ENCODE measurements at regions not wholly inside any gene's neighbourhood (a gene's known extent, or its start where the extent isn't known, plus 50 kb on each side); places are given as distances from the start of the nearest gene placed in this dataset.
"Not testable (repeated sequence)": the region's sequence is repeated elsewhere in the genome, so short reads cannot be mapped to it uniquely, and the experiment has no call there.

DNA sequence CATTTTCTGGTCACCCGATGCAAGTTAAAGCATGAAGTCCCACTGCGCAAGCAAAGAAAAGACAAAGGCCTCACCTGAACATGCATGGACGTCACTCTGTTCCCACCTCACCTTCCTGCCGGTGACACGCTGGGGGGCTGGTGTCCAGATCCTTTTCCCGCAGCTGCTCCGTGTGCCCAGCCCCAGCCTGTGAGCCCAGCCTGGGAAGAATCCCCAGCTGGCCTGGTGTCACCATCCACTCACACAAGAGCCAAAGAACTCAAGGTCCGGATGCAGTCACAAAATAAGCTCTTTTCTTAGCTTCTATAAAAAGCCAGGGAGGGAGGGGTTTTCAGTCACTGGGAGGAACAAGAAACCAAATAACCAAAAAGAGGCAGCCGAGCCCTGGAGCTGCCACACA, 249.9 kb downstream of the COL4A1 start:
- peaks cover 8% of the 10 kb centered on the region for H3K27me3 Mint-ChIP-seq
- no peaks in the 10 kb centered on the region for H3K4me1 Mint-ChIP-seq (ENCODE audit: low read depth)
- H3K27ac Mint-ChIP-seq, result no peak overlapping the region
- no peak overlapping the region for H3K4me3 Mint-ChIP-seq
- H3K9me3 Mint-ChIP-seq (ENCODE audit: low read depth), result no peaks in the 10 kb centered on the region
- no peaks in the 10 kb centered on the region for H3K36me3 Mint-ChIP-seq

DNA sequence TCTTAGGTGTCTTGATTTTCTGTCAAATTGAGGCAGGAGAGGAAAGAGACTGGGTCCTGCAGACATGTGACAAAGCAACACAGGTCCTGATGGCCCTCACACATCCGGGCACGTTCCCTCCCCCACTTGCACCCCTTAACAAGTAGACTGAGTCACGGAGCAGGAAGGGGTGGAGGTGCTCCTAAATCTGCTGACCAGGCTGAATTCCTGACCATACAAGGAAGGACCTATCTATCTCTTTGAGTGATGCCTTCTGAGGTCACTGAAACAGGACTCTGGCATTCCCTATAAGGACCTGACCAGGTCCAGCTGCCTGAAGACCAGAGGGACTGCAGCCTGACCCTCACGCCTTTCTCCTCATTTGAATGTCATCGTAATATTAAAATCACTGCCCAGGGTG, 250.3 kb downstream of the COL4A1 start:
- H3K4me1 Mint-ChIP-seq (ENCODE audit: low read depth), result no peaks in the 10 kb centered on the region
- no peaks in the 10 kb centered on the region for H3K36me3 Mint-ChIP-seq
- no peak overlapping the region for H3K4me3 Mint-ChIP-seq
- no peaks in the 10 kb centered on the region for H3K9me3 Mint-ChIP-seq (ENCODE audit: low read depth)
- H3K27me3 Mint-ChIP-seq, result peaks cover 8% of the 10 kb centered on the region
- no peak overlapping the region for H3K27ac Mint-ChIP-seq

DNA sequence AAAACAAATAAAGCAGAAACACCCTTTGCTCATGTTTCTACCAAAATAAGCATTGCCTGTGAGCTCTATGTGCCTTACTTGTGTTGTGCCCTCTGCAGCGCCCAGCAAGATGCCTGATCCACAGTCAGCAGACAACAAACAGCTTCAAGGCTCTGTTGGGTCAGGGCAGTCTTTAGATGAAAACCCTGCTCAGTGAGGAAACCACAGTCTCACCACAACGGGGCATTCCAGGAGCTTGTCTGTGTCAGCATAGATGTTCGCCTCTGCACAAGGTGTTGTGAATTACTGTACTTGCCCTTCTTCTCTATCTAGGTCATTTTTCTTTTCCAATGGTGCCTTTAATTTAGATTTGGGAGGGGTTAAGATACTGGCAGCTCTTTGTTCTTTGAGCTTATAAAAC, 251.9 kb downstream of the COL4A1 start:
- Mint-ChIP-seq H3K27me3 (peaks cover 8% of the 10 kb centered on the region), H3K4me1 (ENCODE audit: low read depth) (no peaks in the 10 kb centered on the region), H3K4me3 (no peak overlapping the region), H3K27ac (no peak overlapping the region), H3K36me3 (no peaks in the 10 kb centered on the region), H3K9me3 (ENCODE audit: low read depth) (no peaks in the 10 kb centered on the region)

DNA sequence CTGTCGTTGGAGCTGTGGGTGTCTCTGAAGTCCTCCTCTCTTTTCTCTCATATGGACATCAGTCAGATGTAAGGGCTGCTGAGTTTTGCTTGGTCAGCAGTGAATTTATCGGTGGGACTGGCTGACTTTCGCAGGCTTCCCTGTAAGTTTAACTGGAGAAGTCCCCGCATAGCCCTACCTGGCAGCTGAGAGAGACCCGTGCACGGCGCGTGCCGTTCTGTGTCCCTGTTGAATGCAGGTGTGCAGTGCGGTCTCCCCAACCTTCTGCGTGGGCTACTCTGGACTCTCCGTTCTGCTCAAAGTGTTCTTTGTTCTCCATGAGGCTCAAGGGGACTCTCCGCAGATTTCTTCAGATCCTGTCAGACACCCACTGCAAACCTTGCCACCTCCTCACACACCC, 252.9 kb downstream of the COL4A1 start:
- Mint-ChIP-seq H3K9me3 (ENCODE audit: low read depth) (no peaks in the 10 kb centered on the region), H3K27me3 (peaks cover 8% of the 10 kb centered on the region), H3K4me1 (ENCODE audit: low read depth) (no peaks in the 10 kb centered on the region), H3K27ac (no peak overlapping the region), H3K4me3 (no peak overlapping the region), H3K36me3 (no peaks in the 10 kb centered on the region)

DNA sequence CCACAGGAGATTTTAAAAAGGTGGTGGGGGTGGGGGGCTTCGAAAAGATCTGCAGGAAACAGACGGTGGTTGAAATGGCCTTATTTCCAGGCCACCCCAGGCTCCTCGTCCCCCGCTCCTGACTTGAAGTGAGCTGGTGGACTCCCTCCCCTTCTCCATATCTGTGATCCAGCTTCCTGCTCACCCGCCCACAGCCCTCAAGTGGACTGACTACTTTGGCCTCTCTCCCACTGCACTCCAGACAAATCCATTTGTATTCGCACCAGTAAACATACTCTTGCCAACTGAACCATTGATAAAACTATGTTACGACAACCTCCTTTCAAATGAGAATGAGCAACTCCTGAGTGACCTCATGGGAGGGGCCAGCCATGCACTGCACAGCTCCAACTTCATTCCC, 259.5 kb downstream of the COL4A1 start:
- no peaks in the 10 kb centered on the region for H3K9me3 Mint-ChIP-seq (ENCODE audit: low read depth)
- H3K4me1 Mint-ChIP-seq (ENCODE audit: low read depth), result no peaks in the 10 kb centered on the region
- H3K27me3 Mint-ChIP-seq, result peaks cover 14% of the 10 kb centered on the region
- no peaks in the 10 kb centered on the region for H3K36me3 Mint-ChIP-seq
- no peak overlapping the region for H3K27ac Mint-ChIP-seq
- no peak overlapping the region for H3K4me3 Mint-ChIP-seq

- peaks cover 14% of the 10 kb centered on the region for H3K27me3 Mint-ChIP-seq
- no peaks in the 10 kb centered on the region for H3K4me1 Mint-ChIP-seq (ENCODE audit: low read depth)
- H3K9me3 Mint-ChIP-seq (ENCODE audit: low read depth), result no peaks in the 10 kb centered on the region
- no peak overlapping the region for H3K27ac Mint-ChIP-seq
- no peak overlapping the region for H3K4me3 Mint-ChIP-seq
- H3K36me3 Mint-ChIP-seq, result no peaks in the 10 kb centered on the region
Observed at GRCh38 chr13:110046811-110047210, 260.1 kb downstream of the COL4A1 start.

DNA sequence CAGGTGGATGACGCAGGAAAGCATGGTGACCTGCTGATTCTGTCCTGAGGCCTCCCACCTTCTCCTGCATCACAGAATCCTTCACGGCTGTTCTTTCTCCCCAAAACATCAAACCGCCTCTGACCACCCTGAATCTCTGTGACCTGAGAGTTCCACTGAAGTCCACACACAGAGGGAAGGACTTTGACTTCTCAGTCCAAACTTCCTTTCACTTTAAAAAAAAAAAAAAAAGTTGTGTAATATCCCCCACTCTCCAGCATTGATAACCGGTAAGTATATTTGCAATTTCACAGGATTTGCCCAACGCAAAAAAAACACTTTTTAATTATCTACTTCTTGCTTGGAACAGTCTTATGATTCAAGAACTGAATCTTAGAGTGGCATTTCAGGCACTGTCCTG, 259.5 kb upstream of the IRS2 start:
- Mint-ChIP-seq H3K27ac (no peak overlapping the region), H3K36me3 (no peaks in the 10 kb centered on the region), H3K4me3 (no peak overlapping the region), H3K4me1 (ENCODE audit: low read depth) (no peaks in the 10 kb centered on the region), H3K27me3 (peaks cover 14% of the 10 kb centered on the region), H3K9me3 (ENCODE audit: low read depth) (no peaks in the 10 kb centered on the region)

GRCh38 chr13:110045202-110045601, 258.8 kb upstream of the IRS2 start:
- Mint-ChIP-seq H3K4me3 (no peak overlapping the region), H3K4me1 (ENCODE audit: low read depth) (no peaks in the 10 kb centered on the region), H3K9me3 (ENCODE audit: low read depth) (no peaks in the 10 kb centered on the region), H3K27me3 (peaks cover 14% of the 10 kb centered on the region), H3K36me3 (no peaks in the 10 kb centered on the region), H3K27ac (no peak overlapping the region)

DNA sequence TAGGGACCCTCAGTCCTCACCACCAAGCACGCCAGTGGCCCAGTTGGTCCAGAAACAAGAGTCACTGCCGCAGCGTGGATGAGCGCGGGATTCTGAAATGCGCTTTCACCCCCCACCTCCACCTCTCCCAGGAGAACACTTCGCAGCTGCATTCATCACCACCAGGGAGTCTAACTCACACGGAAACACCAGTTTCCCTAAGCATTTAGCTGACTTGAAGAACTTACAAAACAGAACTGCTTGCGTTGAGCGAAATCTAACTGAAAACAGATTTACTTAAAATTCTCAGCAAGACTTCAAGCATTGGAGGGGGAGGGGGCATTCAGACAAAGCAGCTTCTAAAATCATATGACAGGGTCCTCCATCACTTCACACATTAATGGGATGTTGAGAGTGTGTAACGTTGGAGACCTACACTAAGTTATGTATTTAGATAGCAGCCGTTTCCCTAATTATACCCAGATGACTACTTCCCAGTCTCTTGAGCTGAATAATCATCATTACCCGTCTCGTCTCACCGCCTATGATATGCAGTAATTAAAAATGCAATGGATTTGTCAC, 258.2 kb upstream of the IRS2 start:
- Mint-ChIP-seq H3K36me3 (no peaks in the 10 kb centered on the region), H3K4me1 (ENCODE audit: low read depth) (no peaks in the 10 kb centered on the region), H3K27ac (no peak overlapping the region), H3K4me3 (no peak overlapping the region), H3K27me3 (peaks cover 14% of the 10 kb centered on the region), H3K9me3 (ENCODE audit: low read depth) (no peaks in the 10 kb centered on the region)

GRCh38 chr13:110042253-110042950, 256.0 kb upstream of the IRS2 start:
- H3K4me1 Mint-ChIP-seq (ENCODE audit: low read depth), result no peaks in the 10 kb centered on the region
- no peak overlapping the region for H3K27ac Mint-ChIP-seq

DNA sequence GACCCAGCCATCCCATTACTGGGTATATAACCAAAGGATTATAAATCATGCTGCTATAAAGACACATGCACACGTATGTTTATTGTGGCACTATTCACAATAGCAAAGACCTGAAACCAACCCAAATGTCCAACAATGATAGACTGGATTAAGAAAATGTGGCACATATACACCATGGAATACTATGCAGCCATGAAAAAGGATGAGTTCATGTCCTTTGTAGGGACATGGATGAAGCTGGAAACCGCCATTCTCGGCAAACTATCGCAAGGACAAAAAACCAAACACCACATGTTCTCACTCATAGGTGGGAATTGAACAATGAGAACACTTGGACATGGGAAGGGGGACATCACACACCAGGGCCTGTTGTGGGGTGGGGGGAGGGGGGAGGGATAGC, 255.3 kb upstream of the IRS2 start:
- H3K4me3 Mint-ChIP-seq; H3K9me3 Mint-ChIP-seq (ENCODE audit: low read depth); H3K36me3 Mint-ChIP-seq; H3K4me1 Mint-ChIP-seq (ENCODE audit: low read depth); H3K27ac Mint-ChIP-seq: not testable (repeated sequence)
- H3K27me3 Mint-ChIP-seq, result peaks cover 22% of the 10 kb centered on the region

More at GRCh38 chr13:110042253-110042950, 256.0 kb upstream of the IRS2 start:
- Mint-ChIP-seq H3K4me3 (no peak overlapping the region), H3K36me3 (no peaks in the 10 kb centered on the region), H3K9me3 (ENCODE audit: low read depth) (no peaks in the 10 kb centered on the region), H3K27me3 (peaks cover 19% of the 10 kb centered on the region)

- H3K4me1 Mint-ChIP-seq (ENCODE audit: low read depth), result no peaks in the 10 kb centered on the region
- peaks cover 9% of the 10 kb centered on the region for H3K27me3 Mint-ChIP-seq
- H3K36me3 Mint-ChIP-seq, result no peaks in the 10 kb centered on the region
- no peak overlapping the region for H3K4me3 Mint-ChIP-seq
- no peak overlapping the region for H3K27ac Mint-ChIP-seq
- no peaks in the 10 kb centered on the region for H3K9me3 Mint-ChIP-seq (ENCODE audit: low read depth)
Observed at GRCh38 chr13:110037925-110038573, 251.7 kb upstream of the IRS2 start.

- Mint-ChIP-seq H3K4me1 (ENCODE audit: low read depth) (no peaks in the 10 kb centered on the region), H3K4me3 (no peak overlapping the region), H3K27ac (no peak overlapping the region), H3K27me3 (peaks cover 9% of the 10 kb centered on the region), H3K9me3 (ENCODE audit: low read depth) (no peaks in the 10 kb centered on the region), H3K36me3 (no peaks in the 10 kb centered on the region)
Observed at GRCh38 chr13:110036060-110036459, 249.7 kb upstream of the IRS2 start.

DNA sequence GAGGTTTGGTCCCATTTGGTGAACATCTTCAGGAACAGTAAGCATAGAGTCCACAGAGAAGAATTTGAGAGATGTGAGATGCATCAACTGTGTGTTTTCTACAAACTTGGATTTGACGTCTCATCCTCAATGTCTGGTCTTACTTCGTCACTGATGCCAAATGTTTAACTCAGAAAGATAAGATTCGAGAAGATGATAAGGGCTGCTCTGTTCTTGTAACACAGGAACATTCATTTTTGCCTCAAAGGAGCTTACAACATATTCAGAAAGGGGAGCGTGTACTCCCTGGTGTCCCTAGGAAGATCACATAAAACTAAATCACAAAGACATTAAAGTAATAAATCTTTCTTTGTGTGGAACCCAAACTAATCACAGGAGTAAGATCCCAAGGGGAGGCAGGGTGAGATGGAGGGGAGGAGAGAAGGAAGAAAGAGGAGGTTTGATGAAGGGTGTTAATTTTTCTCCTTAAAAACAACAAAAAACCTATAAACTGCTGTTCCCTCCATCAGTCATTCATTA, 247.7 kb upstream of the IRS2 start:
- Mint-ChIP-seq H3K9me3 (ENCODE audit: low read depth) (no peaks in the 10 kb centered on the region), H3K4me3 (no peak overlapping the region), H3K4me1 (ENCODE audit: low read depth) (no peaks in the 10 kb centered on the region), H3K36me3 (no peaks in the 10 kb centered on the region), H3K27me3 (peaks cover 9% of the 10 kb centered on the region), H3K27ac (no peak overlapping the region)

- Mint-ChIP-seq H3K36me3 (no peaks in the 10 kb centered on the region), H3K27ac (no peak overlapping the region), H3K9me3 (ENCODE audit: low read depth) (no peaks in the 10 kb centered on the region), H3K27me3 (peaks cover 6% of the 10 kb centered on the region), H3K4me3 (no peak overlapping the region), H3K4me1 (ENCODE audit: low read depth) (no peaks in the 10 kb centered on the region)
Observed at GRCh38 chr13:110032969-110033368, 246.6 kb upstream of the IRS2 start.
